ENCODE measurements at regions not wholly inside any gene's neighbourhood (a gene's known extent, or its start where the extent isn't known, plus 50 kb on each side); places are given as distances from the start of the nearest gene placed in this dataset.
A peak's percentile ranks its signal among the peaks of the same experiment; 100 is the strongest.
"Not testable (repeated sequence)": the region's sequence is repeated elsewhere in the genome, so short reads cannot be mapped to it uniquely, and the experiment has no call there.

GRCh38 chr12:34108967-34109366, 86.7 kb downstream of the ALG10 start:
- TF ChIP-seq CTCF (IDR thresholded peaks at IDR 0.05; ENCODE audit: low read depth, low read length): no peak
- no peak overlapping the region for H3K4me3 ChIP-seq (ENCODE audit: low read depth, low read length)

GRCh38 chr12:34109390-34109789, 87.1 kb downstream of the ALG10 start:
- H3K4me3 ChIP-seq (ENCODE audit: low read depth, low read length): no peak overlapping the region
- no peak for TF ChIP-seq CTCF (IDR thresholded peaks at IDR 0.05; ENCODE audit: low read depth, low read length)

GRCh38 chr12:34109909-34110531, 87.7 kb downstream of the ALG10 start:
- H3K4me3 ChIP-seq (ENCODE audit: low read depth, low read length): not testable (repeated sequence)

- no peak for TF ChIP-seq CTCF (IDR thresholded peaks at IDR 0.05; ENCODE audit: low read depth, low read length)
These were observed 97.1 kb downstream of the ALG10 start for GRCh38 chr12:34119366-34119765.

GRCh38 chr12:34121360-34121759, 99.1 kb downstream of the ALG10 start:
- H3K4me3 ChIP-seq (ENCODE audit: low read depth, low read length): no peak overlapping the region
- no peak for TF ChIP-seq CTCF (IDR thresholded peaks at IDR 0.05; ENCODE audit: low read depth, low read length)

More at GRCh38 chr12:34119366-34119765, 97.1 kb downstream of the ALG10 start:
- no peak overlapping the region for H3K4me3 ChIP-seq (ENCODE audit: low read depth, low read length)

GRCh38 chr12:34123092-34123491, 100.8 kb downstream of the ALG10 start:
- not testable (repeated sequence) for H3K4me3 ChIP-seq (ENCODE audit: low read depth, low read length)
- peak; percentile 89 for TF ChIP-seq CTCF (IDR thresholded peaks at IDR 0.05; ENCODE audit: low read depth, low read length)

DNA sequence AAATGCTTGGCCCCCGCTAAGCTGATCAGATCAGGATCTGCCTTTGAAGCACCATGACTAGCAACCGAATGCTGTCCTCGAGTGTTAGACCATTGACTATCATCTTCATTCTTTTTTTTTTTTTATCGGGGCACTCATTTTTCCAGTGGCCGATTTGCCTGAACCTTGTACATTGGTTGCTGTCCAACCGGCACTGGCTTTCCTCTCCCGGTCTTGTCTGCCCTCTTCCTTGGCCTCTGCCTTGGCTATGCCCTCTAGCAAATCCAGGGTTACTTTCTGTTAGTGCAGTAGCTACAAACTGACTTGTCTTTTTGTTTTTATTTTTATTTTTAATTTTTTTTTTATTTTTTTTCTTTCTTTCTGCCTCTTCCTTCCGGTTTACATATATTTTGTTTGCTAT, 102.3 kb downstream of the ALG10 start:
- no peak overlapping the region for H3K4me3 ChIP-seq (ENCODE audit: low read depth, low read length)
- no peak for TF ChIP-seq CTCF (IDR thresholded peaks at IDR 0.05; ENCODE audit: low read depth, low read length)

DNA sequence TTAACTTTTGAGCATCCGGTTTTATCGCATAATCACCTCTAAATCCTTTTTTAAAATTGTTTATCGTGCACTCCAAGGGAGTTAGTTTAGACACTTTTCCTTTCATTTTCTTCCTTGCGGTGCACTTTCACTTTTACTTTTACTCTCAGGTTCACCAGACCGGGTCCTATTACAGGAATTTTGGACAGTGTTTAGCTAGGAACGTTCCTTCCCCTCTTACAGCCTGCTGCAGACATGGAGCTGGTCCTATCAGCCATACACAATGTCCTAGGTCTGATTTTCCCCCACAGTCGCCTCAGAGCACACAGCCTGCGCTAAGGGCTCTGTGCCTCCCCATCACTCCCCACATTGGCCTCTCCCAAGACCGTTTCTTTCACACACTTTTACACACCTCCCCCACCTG, 103.9 kb downstream of the ALG10 start:
- TF ChIP-seq CTCF (IDR thresholded peaks at IDR 0.05; ENCODE audit: low read depth, low read length): no peak
- peak overlapping the region; percentile 55 for H3K4me3 ChIP-seq (ENCODE audit: low read depth, low read length)
